ENCODE measurements at regions not wholly inside any gene's neighbourhood (a gene's known extent, or its start where the extent isn't known, plus 50 kb on each side); places are given as distances from the start of the nearest gene placed in this dataset.

- no peak for TF ChIP-seq POLR2AphosphoS2 (IDR thresholded peaks at IDR 0.05; ENCODE audit: low read length)
- TF ChIP-seq ZNF280A (IDR thresholded peaks at IDR 0.05; ENCODE audit: low read depth, partially characterized antibody) = no peak
Observed at GRCh38 chr6:111926731-111927302, 53.6 kb upstream of the FYN start (continued).

DNA sequence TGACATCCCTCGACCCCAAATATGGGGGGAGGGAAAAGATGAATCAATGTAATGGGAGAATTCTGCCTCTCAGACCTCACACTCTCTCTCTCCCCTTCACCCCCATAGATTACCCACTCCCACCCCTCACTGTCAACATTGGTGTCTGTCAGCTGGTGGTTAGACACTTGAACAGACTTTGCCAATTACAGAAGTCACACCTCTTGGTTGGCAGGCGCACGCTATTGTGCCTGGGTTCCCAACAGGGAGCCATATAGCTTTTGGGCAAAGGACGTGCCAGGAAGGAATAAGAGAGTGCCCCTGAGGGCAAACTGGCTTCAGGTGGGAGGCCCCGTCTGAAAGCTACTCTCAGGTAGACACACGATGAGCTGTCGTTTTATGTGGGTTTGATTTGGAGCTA, 54.1 kb upstream of the FYN start:
- no peak for ATAC-seq
- no peaks in the 10 kb centered on the region for H3K9me3 ChIP-seq (replicated peaks; ENCODE audit: control insufficient read depth, insufficient read depth, low read depth, low read length)
- FAIRE-seq = no peak
- intact Hi-C loops (cut with micrococcal nuclease) (no loop called here), in situ Hi-C loops (cut with MboI) (no loop called here)
- no peaks in the 10 kb centered on the region for H3K9me1 ChIP-seq (ENCODE audit: control insufficient read depth, insufficient read depth, low read length)
- 1% methylated on average over 7 of the region's 7 CpGs for WGBS (ENCODE audit: insufficient coverage, low coverage, missing lambda C conversion rate)
- H3K9ac ChIP-seq (ENCODE audit: insufficient read depth in 1 of 2, low read depth in 2 of 2, low read length in 2 of 2) = no peak overlapping the region
- peaks cover 0 to 4% of the 10 kb centered on the region in 2 experiments; a peak in 2 of 5 replicates for H3K27me3 ChIP-seq (ENCODE audit: control insufficient read depth in 2 of 2, insufficient read depth in 2 of 2, low read length in 2 of 2)
- H4K20me1 ChIP-seq (replicated peaks; ENCODE audit: control insufficient read depth, insufficient read depth, low read length) = no peaks in the 10 kb centered on the region
- CTCF ChIA-PET (ENCODE audit: low intra/inter-chr PET ratio) = no interaction called here
- H3K4me3 ChIP-seq = no peak overlapping the region
- H3K79me2 ChIP-seq (ENCODE audit: control insufficient read depth, insufficient read depth, low read length) = no peaks in the 10 kb centered on the region
- no peak overlapping the region for H2AFZ ChIP-seq (ENCODE audit: low read depth, low read length)
- H3K36me3 ChIP-seq (ENCODE audit: control insufficient read depth, insufficient read depth, low read length) = no peaks in the 10 kb centered on the region
- no peak for DNase-seq (ENCODE audit: extremely low read depth in 1 of 4, low spot score in 3 of 4)
- no peaks in the 10 kb centered on the region; a peak in 1 of 5 replicates for H3K4me1 ChIP-seq (replicated peaks in 1 of 2; ENCODE audit: control insufficient read depth in 2 of 2, insufficient read depth in 2 of 2, low read length in 2 of 2)
- H3K4me2 ChIP-seq (ENCODE audit: insufficient read depth, low read length) = no peak overlapping the region
- POLR2A ChIA-PET = no interaction called here
- no peak overlapping the region for H3K27ac ChIP-seq (ENCODE audit: extremely low read depth, low read depth, low read length)
- TF ChIP-seq NCOA2 (IDR thresholded peaks at IDR 0.05; ENCODE audit: partially characterized antibody in 2 of 2) (no peak), ASH1L (IDR thresholded peaks at IDR 0.05; ENCODE audit: borderline replicate concordance, low read depth, partially characterized antibody) (no peak), MCM2 (IDR thresholded peaks at IDR 0.05; ENCODE audit: low read depth) (no peak), ATF6 (CRISPR knock-in tag; IDR thresholded peaks at IDR 0.05) (no peak)
- BruUV-seq (replicated peaks) = no TSS peak

Data from K562 (cell line).